Mesothelial cell of epicardium (in vitro differentiated cells): ENCODE measurements at regions not wholly inside any gene's neighbourhood (a gene's known extent, or its start where the extent isn't known, plus 50 kb on each side); places are given as distances from the start of the nearest gene placed in this dataset.

ENCODE experiments used
- DNase-seq, 2 experiments: peaks; one replicate each; pipeline ENCODE4 v3.0.0; 2021; ENCODE audit warnings: low spot score in 2 of 2; ENCODE audit not compliant: unreplicated experiment in 2 of 2
- H3K27ac Mint-ChIP-seq: 2 replicates; pipeline ENCODE4 v1.8.0; 2021; ENCODE audit warnings: mixed read lengths
- H3K27me3 Mint-ChIP-seq: 2 replicates; pipeline ENCODE4 v1.8.0; 2021; ENCODE audit warnings: low read depth, mixed read lengths
- H3K36me3 Mint-ChIP-seq: 2 replicates; pipeline ENCODE4 v1.8.0; 2021; ENCODE audit warnings: mixed read lengths
- H3K4me1 Mint-ChIP-seq: 2 replicates; pipeline ENCODE4 v1.8.0; 2021; ENCODE audit warnings: mixed read lengths
- H3K4me3 Mint-ChIP-seq: 2 replicates; pipeline ENCODE4 v1.8.0; 2021; ENCODE audit warnings: mild to moderate bottlenecking, moderate library complexity, mixed read lengths
- H3K9me3 Mint-ChIP-seq: 2 replicates; pipeline ENCODE4 v1.8.0; 2021; ENCODE audit warnings: mixed read lengths
- TF ChIP-seq, protein P1 (sequence below): fragments of 200-600 bp; sonication (generic); IDR thresholded peaks from one replicate; pipeline ENCODE4 v1.5.0; 2021; ENCODE audit warnings: antibody characterized with exemption; ENCODE audit not compliant: unreplicated experiment

DNA sequence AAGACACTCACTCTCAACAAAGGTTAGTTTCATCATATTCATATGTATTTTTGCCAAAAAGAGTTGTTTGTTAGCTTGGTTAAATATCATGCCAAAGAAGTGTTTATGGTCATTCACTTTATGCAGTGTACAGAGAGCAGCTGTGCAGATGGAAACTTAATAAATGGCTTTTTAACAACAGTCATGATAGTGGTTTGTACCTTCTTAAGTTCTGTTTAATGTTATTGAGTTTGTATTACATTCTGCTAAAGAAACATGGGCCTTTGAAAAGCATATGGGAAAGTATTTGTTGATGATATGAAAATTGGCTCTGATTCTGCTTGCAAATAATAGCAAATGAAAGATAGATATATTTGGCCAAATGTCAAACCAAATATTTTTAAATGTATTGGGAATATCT, 607.3 kb downstream of the NCAM2 start:
- no peaks in the 10 kb centered on the region for H3K9me3 Mint-ChIP-seq
- no peak overlapping the region for H3K4me3 Mint-ChIP-seq
- no peak overlapping the region for H3K27ac Mint-ChIP-seq
- H3K36me3 Mint-ChIP-seq, result no peaks in the 10 kb centered on the region
- TF ChIP-seq, protein P1, sequence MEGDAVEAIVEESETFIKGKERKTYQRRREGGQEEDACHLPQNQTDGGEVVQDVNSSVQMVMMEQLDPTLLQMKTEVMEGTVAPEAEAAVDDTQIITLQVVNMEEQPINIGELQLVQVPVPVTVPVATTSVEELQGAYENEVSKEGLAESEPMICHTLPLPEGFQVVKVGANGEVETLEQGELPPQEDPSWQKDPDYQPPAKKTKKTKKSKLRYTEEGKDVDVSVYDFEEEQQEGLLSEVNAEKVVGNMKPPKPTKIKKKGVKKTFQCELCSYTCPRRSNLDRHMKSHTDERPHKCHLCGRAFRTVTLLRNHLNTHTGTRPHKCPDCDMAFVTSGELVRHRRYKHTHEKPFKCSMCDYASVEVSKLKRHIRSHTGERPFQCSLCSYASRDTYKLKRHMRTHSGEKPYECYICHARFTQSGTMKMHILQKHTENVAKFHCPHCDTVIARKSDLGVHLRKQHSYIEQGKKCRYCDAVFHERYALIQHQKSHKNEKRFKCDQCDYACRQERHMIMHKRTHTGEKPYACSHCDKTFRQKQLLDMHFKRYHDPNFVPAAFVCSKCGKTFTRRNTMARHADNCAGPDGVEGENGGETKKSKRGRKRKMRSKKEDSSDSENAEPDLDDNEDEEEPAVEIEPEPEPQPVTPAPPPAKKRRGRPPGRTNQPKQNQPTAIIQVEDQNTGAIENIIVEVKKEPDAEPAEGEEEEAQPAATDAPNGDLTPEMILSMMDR, result no peak
- H3K27me3 Mint-ChIP-seq, result peaks cover under 1% of the 10 kb centered on the region
- no peaks in the 10 kb centered on the region for H3K4me1 Mint-ChIP-seq
- DNase-seq, result no peak

GRCh38 chr21:21606041-21606440, 607.8 kb downstream of the NCAM2 start:
- no peaks in the 10 kb centered on the region for H3K9me3 Mint-ChIP-seq
- DNase-seq, result no peak
- H3K36me3 Mint-ChIP-seq, result no peaks in the 10 kb centered on the region
- no peak overlapping the region for H3K4me3 Mint-ChIP-seq
- no peaks in the 10 kb centered on the region for H3K4me1 Mint-ChIP-seq
- no peak overlapping the region for H3K27ac Mint-ChIP-seq
- H3K27me3 Mint-ChIP-seq, result no peaks in the 10 kb centered on the region
- TF ChIP-seq, protein P1, result no peak

DNA sequence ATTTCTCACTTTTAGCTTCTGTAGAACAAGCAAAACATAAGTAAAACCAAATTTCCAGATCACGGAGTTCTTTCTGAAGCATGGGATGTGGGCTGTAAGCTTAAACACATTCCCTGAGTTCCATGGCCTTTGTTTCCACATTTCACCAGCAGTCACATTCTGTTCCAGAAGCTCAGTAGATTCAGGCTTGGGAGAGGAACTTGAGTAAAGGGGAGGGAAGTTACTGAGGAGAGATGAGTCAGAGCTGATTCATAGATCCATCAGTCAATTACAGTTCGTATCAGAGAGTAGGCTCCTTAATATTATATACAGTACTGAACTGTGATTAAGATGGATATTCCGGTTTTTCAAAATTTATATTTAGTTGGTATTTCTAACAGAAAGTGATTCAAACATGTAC, 614.3 kb downstream of the NCAM2 start:
- TF ChIP-seq, protein P1, result no peak
- H3K9me3 Mint-ChIP-seq, result no peaks in the 10 kb centered on the region
- DNase-seq, result no peak
- H3K27ac Mint-ChIP-seq, result no peak overlapping the region
- H3K4me1 Mint-ChIP-seq, result peaks cover 2% of the 10 kb centered on the region
- H3K4me3 Mint-ChIP-seq, result no peak overlapping the region
- no peaks in the 10 kb centered on the region for H3K36me3 Mint-ChIP-seq
- no peaks in the 10 kb centered on the region for H3K27me3 Mint-ChIP-seq

DNA sequence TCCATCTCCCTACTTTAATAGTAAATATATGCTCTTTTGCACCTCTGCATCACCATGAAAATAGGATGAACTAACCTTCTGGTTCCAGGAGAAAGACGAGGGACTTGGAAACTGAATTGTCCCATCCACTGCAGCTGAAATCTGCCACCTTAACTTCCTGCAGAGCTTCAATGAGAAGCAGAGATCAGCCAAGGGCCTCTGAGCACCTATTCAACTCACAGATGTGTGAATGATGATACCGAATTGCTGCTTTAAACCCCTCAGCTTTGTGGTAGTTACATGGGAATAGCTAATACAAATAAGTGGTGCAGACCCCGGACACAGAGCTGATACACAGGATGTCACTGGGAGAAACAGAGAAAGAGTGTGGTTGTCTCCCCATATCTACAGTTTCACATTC, 616.8 kb downstream of the NCAM2 start:
- Mint-ChIP-seq H3K4me1 (peaks cover 2% of the 10 kb centered on the region), H3K36me3 (no peaks in the 10 kb centered on the region), H3K27me3 (no peaks in the 10 kb centered on the region), H3K9me3 (no peaks in the 10 kb centered on the region), H3K4me3 (no peak overlapping the region), H3K27ac (no peak overlapping the region)
- no peak for DNase-seq
- TF ChIP-seq, protein P1, result no peak

- TF ChIP-seq, protein P1, result no peak
- Mint-ChIP-seq H3K36me3 (no peaks in the 10 kb centered on the region), H3K27me3 (peaks cover 2% of the 10 kb centered on the region), H3K4me1 (no peaks in the 10 kb centered on the region), H3K4me3 (no peak overlapping the region), H3K9me3 (no peaks in the 10 kb centered on the region), H3K27ac (no peak overlapping the region)
- DNase-seq, result no peak
Measured at GRCh38 chr21:21622460-21623234, 624.4 kb downstream of the NCAM2 start.
